GM19351 (cell line): ENCODE measurements at regions not wholly inside any gene's neighbourhood (a gene's known extent, or its start where the extent isn't known, plus 50 kb on each side); places are given as distances from the start of the nearest gene placed in this dataset.
"Not testable (repeated sequence)": the region's sequence is repeated elsewhere in the genome, so short reads cannot be mapped to it uniquely, and the experiment has no call there.

Experiments used
- ATAC-seq: cut with Tn5 transposase; IDR thresholded peaks from one replicate; pipeline ENCODE4 v1.9.1; 2021; ENCODE audit warnings: mild to moderate bottlenecking, moderate library complexity; ENCODE audit not compliant: unreplicated experiment

- ATAC-seq: no peak
These were observed 114.9 kb upstream of the SLCO6A1 start for GRCh38 chr5:102613661-102614060.

GRCh38 chr5:102617191-102618187 is 118.7 kb upstream of the SLCO6A1 start:
- no peak for ATAC-seq

GRCh38 chr5:102622262-102622661 is 123.5 kb upstream of the SLCO6A1 start:
- no peak for ATAC-seq

DNA sequence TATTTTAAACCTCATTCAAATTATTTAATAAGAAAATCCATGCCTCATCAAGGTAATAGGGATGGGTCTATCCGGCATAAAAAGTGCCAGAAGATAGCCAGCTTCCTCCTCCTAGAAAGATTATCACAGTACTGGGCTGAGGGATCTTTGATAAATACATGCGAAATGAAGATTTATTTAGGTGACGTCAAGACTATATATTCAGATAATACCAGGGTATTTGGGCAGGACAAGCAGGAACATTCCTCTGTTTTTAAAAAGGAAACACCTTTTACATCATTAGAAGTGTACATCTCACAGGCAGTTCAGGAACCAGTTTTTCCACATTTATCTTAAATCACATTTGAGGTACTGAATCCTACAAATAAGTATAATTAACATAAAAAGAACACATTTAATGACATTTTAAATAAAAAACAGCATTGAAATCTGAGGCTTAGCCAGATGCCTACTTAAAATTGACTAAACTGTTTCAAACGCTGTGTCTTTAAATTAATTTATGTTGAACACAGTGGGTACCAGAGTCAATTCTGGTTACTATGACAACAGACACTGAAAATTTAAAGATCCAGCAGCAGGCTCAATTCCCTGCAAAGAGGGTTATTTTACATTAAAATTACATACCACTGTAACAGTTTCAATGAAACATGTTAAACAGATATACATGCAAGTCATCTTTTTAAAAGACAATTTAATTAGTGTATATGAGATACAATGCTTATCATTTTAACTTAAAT is 124.7 kb upstream of the SLCO6A1 start:
- no peak for ATAC-seq

GRCh38 chr5:102624405-102624804 is 125.6 kb upstream of the SLCO6A1 start:
- no peak for ATAC-seq

GRCh38 chr5:102625468-102625867 is 126.7 kb upstream of the SLCO6A1 start:
- no peak for ATAC-seq

DNA sequence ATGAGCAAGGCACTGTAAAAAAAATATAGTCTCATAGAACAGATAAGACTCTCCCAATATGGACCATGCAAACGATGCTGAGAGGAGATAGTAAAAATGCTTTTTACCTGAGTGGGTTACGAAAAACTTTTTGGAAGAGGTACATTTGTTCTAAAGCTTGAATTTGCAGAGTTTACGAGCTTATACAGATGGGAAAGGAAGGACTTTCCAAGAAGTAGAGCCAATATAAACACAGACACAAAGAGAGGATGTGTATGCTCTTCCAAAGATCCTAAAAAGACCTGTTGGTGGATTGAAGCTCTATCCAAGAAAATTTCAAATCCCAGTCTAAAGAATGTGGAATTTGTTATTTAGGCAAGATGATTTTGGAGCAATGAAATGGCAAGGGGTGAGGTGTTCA is 127.1 kb upstream of the SLCO6A1 start:
- ATAC-seq: no peak

DNA sequence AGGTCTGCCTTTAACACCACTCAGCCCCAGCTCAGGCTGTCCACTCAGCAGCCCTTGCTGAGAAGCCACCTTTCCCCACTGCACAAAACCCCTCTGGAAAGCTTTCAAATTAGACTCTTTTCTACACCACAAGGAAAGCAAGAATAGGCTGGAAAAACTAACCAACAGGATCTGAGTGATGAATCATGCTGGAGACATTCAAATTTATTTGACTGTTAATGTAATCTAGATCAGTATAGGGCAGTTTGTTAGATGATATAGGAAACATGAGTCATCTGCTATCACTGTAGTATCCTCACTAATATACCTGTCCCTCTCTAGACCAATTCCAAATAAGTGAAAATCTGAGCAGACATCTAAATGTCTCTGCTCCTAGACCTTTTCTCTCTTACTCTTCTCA is 127.8 kb upstream of the PAM start:
- ATAC-seq: no peak

GRCh38 chr5:102628441-102629175 is 126.5 kb upstream of the PAM start:
- no peak for ATAC-seq

- ATAC-seq: no peak
These were observed 125.1 kb upstream of the PAM start for GRCh38 chr5:102629827-102630605.

GRCh38 chr5:102635399-102635798 is 119.7 kb upstream of the PAM start:
- not testable (repeated sequence) for ATAC-seq

- ATAC-seq: no peak
These were observed 116.8 kb upstream of the PAM start for GRCh38 chr5:102638316-102638715.

DNA sequence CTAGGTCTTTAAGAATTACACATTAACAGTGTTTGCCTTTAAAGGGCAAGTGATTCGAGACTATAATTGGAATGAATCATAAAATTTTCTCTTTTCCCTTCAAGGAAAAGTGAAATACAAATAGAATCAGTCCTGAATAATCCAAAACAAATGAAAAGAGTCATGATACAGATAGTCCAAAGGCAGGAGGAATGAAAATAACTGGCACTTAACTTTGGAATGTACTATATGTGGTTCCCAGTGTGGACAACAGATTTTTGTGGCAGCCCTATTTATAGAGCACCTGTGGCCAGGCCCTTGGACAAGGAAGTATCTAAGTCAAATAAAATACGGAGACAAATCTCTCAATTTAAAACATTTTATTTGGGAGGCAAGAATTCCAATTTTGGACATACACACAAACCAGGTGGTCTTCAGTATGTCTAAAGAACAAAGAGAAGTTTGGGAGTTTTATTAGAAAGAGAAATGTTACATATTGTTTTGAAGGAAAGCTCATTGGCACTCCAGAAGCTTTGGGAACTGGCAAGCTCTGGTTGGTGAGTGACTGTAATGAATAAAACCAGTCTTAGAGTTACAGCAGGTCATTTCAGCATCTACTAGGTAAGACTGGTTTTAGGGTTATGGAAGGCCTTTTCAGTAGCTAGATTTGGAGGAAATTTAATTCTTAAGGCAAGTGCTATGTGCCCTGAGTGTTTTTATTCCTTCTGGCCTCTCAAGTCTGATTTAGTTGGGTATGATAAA is 116.0 kb upstream of the PAM start:
- ATAC-seq: no peak

GRCh38 chr5:102649731-102650130 is 105.4 kb upstream of the PAM start:
- ATAC-seq: no peak

- ATAC-seq: no peak
These were observed 103.6 kb upstream of the PAM start for GRCh38 chr5:102651466-102651865.

DNA sequence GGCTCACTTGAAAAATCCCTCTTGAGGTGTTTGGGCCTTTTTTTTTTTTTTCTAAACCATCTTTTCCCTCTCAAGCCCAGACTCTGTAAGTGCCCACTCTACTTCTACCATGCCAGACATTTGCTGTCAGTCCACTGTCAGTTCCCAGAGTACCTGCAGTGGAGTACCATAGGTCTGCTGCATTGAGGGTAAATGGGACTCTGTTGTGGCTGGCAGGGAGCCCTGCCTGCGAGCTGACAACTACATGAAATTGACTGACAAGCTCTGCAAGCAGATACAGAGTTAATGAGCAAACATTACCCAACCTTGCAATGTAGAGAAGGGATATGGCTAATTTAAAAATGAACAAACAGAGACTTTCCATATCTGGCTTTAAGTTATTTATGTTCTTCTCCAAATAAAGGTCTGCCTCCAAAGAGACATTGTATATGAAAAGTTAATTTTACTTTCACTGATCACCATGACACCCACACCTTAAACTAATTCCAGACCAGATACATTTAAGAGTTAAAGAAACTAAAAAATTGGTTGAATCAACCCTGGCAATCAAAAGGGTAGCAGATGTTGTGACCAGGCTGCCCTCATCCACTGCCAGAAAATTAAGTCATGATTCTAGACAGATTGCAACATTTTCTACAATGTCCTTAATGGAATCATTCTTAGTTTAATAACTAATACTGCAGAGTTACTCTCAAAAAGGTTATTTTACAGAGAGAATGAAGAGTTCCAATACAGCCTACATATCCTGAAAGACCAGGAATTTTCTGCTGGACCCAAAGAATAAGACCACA is 100.4 kb upstream of the PAM start:
- no peak for ATAC-seq

- ATAC-seq: no peak
These were observed 96.0 kb upstream of the PAM start for GRCh38 chr5:102659151-102659550.

DNA sequence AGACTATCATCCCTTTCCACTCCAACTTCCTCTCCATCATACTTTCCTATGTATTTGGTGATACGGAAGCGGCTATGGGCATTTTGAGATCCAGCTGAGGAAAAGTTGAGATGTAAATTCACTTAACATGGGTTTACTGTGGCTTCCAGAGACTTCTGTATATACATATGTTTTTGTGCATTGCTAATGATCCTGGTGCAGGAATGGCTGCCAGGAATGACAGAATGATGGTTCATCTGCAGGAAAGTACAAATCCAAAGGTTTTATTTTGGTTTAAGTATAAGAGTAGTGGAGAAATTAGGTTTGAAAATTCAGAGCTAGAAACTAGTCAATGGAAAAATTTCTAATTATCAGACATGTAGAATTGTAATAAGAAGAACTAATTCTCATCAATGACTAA is 95.0 kb upstream of the PAM start:
- ATAC-seq: no peak
